ENCODE measurements at regions not wholly inside any gene's neighbourhood (a gene's known extent, or its start where the extent isn't known, plus 50 kb on each side); places are given as distances from the start of the nearest gene placed in this dataset.

DNA sequence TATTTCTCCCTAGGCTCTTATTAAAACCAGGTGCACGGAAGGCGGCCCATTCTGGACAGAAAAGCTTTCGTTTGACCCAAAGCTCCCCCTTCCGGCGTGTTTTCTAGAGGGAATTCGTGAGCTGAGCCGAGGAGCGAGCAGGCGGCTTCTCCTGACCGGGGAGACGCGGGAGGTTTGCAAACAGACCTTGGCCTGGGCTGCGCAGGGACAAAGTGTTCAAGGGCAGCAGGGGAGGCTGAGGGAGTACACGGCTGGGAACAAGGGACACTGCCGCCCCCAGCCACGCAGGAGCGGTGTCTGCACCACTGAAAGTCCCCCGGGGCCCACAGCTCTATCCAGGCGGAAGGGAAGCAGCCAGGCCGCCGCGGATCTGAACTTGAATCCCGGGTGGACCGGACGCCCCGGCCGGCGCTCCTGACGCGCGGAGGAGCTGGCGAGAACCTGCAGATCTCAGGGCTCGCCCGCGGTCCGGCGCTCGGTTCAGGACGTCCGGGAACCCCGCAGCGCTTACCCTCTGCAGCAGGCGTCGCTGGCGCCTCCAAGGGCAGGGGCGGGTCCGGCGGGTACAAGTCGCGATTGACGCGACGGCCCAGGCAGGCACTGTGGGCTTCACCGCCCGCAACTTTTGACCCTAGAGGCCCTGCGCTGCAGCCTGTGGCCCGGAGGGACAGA, 101.9 kb downstream of the WT1 start:
- Histone ChIP-seq H3K9me3 (no peaks in the 10 kb centered on the region), H3K36me3 (ENCODE audit: low read depth) (no peaks in the 10 kb centered on the region), H3K4me1 (ENCODE audit: low read depth) (peaks cover 12% of the 10 kb centered on the region), H3K4me3 (no peak overlapping the region)
- DNase-seq (peak; percentile 55 to 85 (median 72)), ATAC-seq (peak; percentile 85)
- TF ChIP-seq, protein P1, sequence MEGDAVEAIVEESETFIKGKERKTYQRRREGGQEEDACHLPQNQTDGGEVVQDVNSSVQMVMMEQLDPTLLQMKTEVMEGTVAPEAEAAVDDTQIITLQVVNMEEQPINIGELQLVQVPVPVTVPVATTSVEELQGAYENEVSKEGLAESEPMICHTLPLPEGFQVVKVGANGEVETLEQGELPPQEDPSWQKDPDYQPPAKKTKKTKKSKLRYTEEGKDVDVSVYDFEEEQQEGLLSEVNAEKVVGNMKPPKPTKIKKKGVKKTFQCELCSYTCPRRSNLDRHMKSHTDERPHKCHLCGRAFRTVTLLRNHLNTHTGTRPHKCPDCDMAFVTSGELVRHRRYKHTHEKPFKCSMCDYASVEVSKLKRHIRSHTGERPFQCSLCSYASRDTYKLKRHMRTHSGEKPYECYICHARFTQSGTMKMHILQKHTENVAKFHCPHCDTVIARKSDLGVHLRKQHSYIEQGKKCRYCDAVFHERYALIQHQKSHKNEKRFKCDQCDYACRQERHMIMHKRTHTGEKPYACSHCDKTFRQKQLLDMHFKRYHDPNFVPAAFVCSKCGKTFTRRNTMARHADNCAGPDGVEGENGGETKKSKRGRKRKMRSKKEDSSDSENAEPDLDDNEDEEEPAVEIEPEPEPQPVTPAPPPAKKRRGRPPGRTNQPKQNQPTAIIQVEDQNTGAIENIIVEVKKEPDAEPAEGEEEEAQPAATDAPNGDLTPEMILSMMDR (IDR thresholded peaks at IDR 0.05): no peak
- intact Hi-C loops (cut with DNase I, micrococcal nuclease): no loop called here

DNA sequence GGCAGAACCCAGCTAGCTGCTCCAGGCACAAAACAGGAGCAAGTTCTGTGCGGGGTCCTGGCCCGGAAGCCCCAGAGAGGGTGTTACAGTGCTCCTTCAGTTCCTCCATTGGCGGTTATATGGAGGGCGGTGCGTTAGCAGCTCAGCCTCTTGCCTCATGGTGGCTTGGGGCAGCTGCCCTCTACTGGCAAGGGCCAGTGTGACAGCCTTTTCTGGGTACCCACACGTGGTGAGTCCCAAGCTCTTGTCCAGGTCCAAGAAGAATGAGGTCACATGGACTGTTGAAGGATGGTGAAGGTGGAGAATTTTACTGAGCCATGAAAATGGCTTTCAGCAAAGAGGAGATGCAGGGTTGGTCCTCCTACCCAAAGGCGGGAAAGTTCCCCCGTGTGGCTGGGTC, 100.5 kb downstream of the WT1 start:
- intact Hi-C loops (cut with DNase I, micrococcal nuclease): no loop called here
- TF ChIP-seq, protein P1 (IDR thresholded peaks at IDR 0.05): no peak

More for the DNA sequence above, 100.5 kb downstream of the WT1 start:
- Histone ChIP-seq H3K36me3 (ENCODE audit: low read depth) (no peaks in the 10 kb centered on the region), H3K4me3 (no peak overlapping the region), H3K9me3 (no peaks in the 10 kb centered on the region), H3K4me1 (ENCODE audit: low read depth) (peaks cover 12% of the 10 kb centered on the region)
- DNase-seq: peak in 2 of 3 donors; percentile 37 to 52
- peak; percentile 64 for ATAC-seq

All from mucosa of descending colon (tissue), 3 donors.